CD4-positive, alpha-beta T cell (primary cell): ENCODE measurements at regions not wholly inside any gene's neighbourhood (a gene's known extent, or its start where the extent isn't known, plus 50 kb on each side); places are given as distances from the start of the nearest gene placed in this dataset.

Experiments used
- ATAC-seq: fragments of 200-7000 bp; cut with Tn5 transposase; one replicate; pipeline ENCODE4 v1.10.0; 2022; ENCODE audit warnings: mild to moderate bottlenecking; ENCODE audit not compliant: poor library complexity
- CTCF ChIA-PET: fragments of 350-600 bp; sonication (Branson Sonifier 250); formaldehyde crosslinking; loops from one replicate; lab custom pipeline; 2021; ENCODE audit warnings: antibody characterized with exemption, inconsistent platforms; lab: Charles Lee
- POLR2A ChIA-PET: fragments of 350-600 bp; sonication (Branson Sonifier 250); formaldehyde crosslinking; loops from one replicate; lab custom pipeline; 2021; ENCODE audit warnings: antibody characterized with exemption, inconsistent platforms; lab: Charles Lee
- DNase-seq, 14 experiments: peaks; one replicate each; pipeline ENCODE4 v3.0.0-alpha.2; 2013 to 2020; ENCODE audit warnings: mixed read lengths in 2 of 14
- H3K27ac ChIP-seq, 2 donors: one replicate each; pipeline versions ENCODE4 v1.5.1 to v1.7.0; 2013; ENCODE audit warnings: low read length in 2 of 2, low read depth in 1 of 2, mild to moderate bottlenecking in 1 of 2
- H3K27me3 ChIP-seq, 2 experiments: 1 replicate in 1 of 2; 2 replicates in 1 of 2; pipeline versions ENCODE4 v1.6.1 to v1.7.0; 2013; ENCODE audit warnings: low read length in 2 of 2, control low read depth in 1 of 2, mild to moderate bottlenecking in 1 of 2, moderate library complexity in 1 of 2; ENCODE audit not compliant: insufficient read depth in 2 of 2, control insufficient read depth in 1 of 2
- H3K36me3 ChIP-seq: one replicate; pipeline ENCODE4 v1.6.1; 2013; ENCODE audit warnings: low read length, control low read depth; ENCODE audit not compliant: insufficient read depth
- H3K4me1 ChIP-seq: one replicate; pipeline ENCODE4 v1.6.1; 2013; ENCODE audit warnings: low read length, control low read depth; ENCODE audit not compliant: insufficient read depth
- H3K4me3 ChIP-seq: one replicate; pipeline ENCODE4 v1.5.1; 2013; ENCODE audit warnings: mild to moderate bottlenecking, low read length, moderate library complexity
- H3K9me3 ChIP-seq, 2 experiments: 1 replicate in 1 of 2; 2 replicates in 1 of 2; pipeline versions ENCODE4 v1.6.1 to v1.7.0; 2013; ENCODE audit warnings: low read length in 2 of 2, mild to moderate bottlenecking in 2 of 2, control low read depth in 1 of 2, moderate library complexity in 1 of 2; ENCODE audit not compliant: control insufficient read depth in 1 of 2, insufficient read depth in 1 of 2
- H3K27ac Mint-ChIP-seq: one replicate; pipeline ENCODE4 v1.8.0; 2020; ENCODE audit warnings: mixed read lengths
- H3K27me3 Mint-ChIP-seq: one replicate; pipeline ENCODE4 v1.8.0; 2021; ENCODE audit warnings: mixed read lengths
- H3K36me3 Mint-ChIP-seq: one replicate; pipeline ENCODE4 v1.8.0; 2021; ENCODE audit warnings: low read depth, mixed read lengths
- H3K4me1 Mint-ChIP-seq: one replicate; pipeline ENCODE4 v1.8.0; 2021; ENCODE audit warnings: low read depth, mixed read lengths
- H3K4me3 Mint-ChIP-seq: one replicate; pipeline ENCODE4 v1.8.0; 2020; ENCODE audit warnings: mild to moderate bottlenecking, mixed read lengths
- H3K9me3 Mint-ChIP-seq: one replicate; pipeline ENCODE4 v1.8.0; 2020; ENCODE audit warnings: mixed read lengths
- intact Hi-C, 2 experiments: fragments of 100-400 bp; cut with DNase I in 1 of 2; cut with micrococcal nuclease in 1 of 2; formaldehyde crosslinking; loops; one replicate each; pipeline versions ENCODE4 v1.15.1 to v1.9.0; 2023 to 2025; cut with DNase I, micrococcal nuclease
- TF ChIP-seq, protein P1 (sequence below): fragments of 200-600 bp; IDR thresholded peaks from one replicate; pipeline ENCODE4 v1.8.0; 2022; ENCODE audit warnings: antibody characterized with exemption, mild to moderate bottlenecking

DNA sequence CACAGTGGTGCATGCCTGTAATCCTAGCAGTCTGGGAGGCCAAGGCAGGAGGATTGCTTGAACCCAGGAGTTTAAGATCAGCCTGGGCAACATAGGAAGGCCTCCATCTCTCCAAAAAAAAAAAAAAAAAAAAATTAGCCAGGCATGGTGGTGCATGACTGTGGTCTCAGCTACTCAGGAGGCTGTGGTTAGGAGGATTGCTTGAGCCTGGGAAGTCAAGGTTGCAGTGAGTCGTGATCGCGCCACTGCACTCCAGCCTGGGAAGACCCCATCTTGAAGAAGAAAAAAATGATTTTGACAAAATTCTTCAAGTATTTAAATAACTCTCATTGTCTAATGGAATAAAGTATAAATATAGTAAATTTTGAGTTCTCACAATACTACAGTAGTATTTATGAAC, 219.2 kb upstream of the SSTR1 start:
- H3K27me3 ChIP-seq: no peaks in the 10 kb centered on the region
- CTCF ChIA-PET: no interaction called here
- Mint-ChIP-seq H3K27ac (no peak overlapping the region), H3K4me3 (no peak overlapping the region), H3K9me3 (no peaks in the 10 kb centered on the region), H3K4me1 (peaks cover 5% of the 10 kb centered on the region), H3K27me3 (no peaks in the 10 kb centered on the region), H3K36me3 (no peaks in the 10 kb centered on the region)
- no peak overlapping the region for H3K4me3 ChIP-seq
- DNase-seq (no peak), ATAC-seq (no peak)
- no peaks in the 10 kb centered on the region for H3K9me3 ChIP-seq
- no peak overlapping the region for H3K27ac ChIP-seq
- POLR2A ChIA-PET: no interaction called here
- TF ChIP-seq, protein P1, sequence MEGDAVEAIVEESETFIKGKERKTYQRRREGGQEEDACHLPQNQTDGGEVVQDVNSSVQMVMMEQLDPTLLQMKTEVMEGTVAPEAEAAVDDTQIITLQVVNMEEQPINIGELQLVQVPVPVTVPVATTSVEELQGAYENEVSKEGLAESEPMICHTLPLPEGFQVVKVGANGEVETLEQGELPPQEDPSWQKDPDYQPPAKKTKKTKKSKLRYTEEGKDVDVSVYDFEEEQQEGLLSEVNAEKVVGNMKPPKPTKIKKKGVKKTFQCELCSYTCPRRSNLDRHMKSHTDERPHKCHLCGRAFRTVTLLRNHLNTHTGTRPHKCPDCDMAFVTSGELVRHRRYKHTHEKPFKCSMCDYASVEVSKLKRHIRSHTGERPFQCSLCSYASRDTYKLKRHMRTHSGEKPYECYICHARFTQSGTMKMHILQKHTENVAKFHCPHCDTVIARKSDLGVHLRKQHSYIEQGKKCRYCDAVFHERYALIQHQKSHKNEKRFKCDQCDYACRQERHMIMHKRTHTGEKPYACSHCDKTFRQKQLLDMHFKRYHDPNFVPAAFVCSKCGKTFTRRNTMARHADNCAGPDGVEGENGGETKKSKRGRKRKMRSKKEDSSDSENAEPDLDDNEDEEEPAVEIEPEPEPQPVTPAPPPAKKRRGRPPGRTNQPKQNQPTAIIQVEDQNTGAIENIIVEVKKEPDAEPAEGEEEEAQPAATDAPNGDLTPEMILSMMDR: no peak
- H3K4me1 ChIP-seq: no peaks in the 10 kb centered on the region
- intact Hi-C loops: loop anchor here (5.0 to 10.0 kb wide), 3 partner anchors 159 to 876 kb away; no protein-coding TSS in a partner anchor
- no peaks in the 10 kb centered on the region for H3K36me3 ChIP-seq

GRCh38 chr14:37991027-37991426, 216.7 kb upstream of the SSTR1 start:
- no peak overlapping the region for H3K4me3 ChIP-seq
- H3K36me3 ChIP-seq: no peaks in the 10 kb centered on the region
- H3K27ac Mint-ChIP-seq: no peak overlapping the region
- H3K27ac ChIP-seq: no peak overlapping the region
- intact Hi-C loops: no loop called here
- H3K36me3 Mint-ChIP-seq: no peaks in the 10 kb centered on the region
- ChIA-PET CTCF (no interaction called here), POLR2A (no interaction called here)
- no peaks in the 10 kb centered on the region for H3K27me3 Mint-ChIP-seq
- no peaks in the 10 kb centered on the region for H3K9me3 ChIP-seq
- TF ChIP-seq, protein P1: no peak
- peaks cover 2% of the 10 kb centered on the region for H3K4me1 Mint-ChIP-seq
- ATAC-seq (no peak), DNase-seq (no peak)
- H3K4me3 Mint-ChIP-seq: no peak overlapping the region
- no peaks in the 10 kb centered on the region for H3K9me3 Mint-ChIP-seq
- H3K27me3 ChIP-seq: no peaks in the 10 kb centered on the region
- no peaks in the 10 kb centered on the region for H3K4me1 ChIP-seq

- no peaks in the 10 kb centered on the region for H3K27me3 Mint-ChIP-seq
- ATAC-seq: no peak
- Histone ChIP-seq H3K4me1 (no peaks in the 10 kb centered on the region), H3K27me3 (no peaks in the 10 kb centered on the region), H3K9me3 (no peaks in the 10 kb centered on the region), H3K27ac (no peak overlapping the region), H3K4me3 (no peak overlapping the region), H3K36me3 (no peaks in the 10 kb centered on the region)
- intact Hi-C loops: no loop called here
- CTCF ChIA-PET: no interaction called here
- DNase-seq: no peak
- TF ChIP-seq, protein P1: no peak
- H3K27ac Mint-ChIP-seq: no peak overlapping the region
- H3K36me3 Mint-ChIP-seq: no peaks in the 10 kb centered on the region
- H3K9me3 Mint-ChIP-seq: no peaks in the 10 kb centered on the region
- POLR2A ChIA-PET: no interaction called here
- no peak overlapping the region for H3K4me3 Mint-ChIP-seq
- no peaks in the 10 kb centered on the region for H3K4me1 Mint-ChIP-seq
Observed at GRCh38 chr14:37992499-37992898, 215.2 kb upstream of the SSTR1 start.
